Skin of body (tissue), 1 donor: ENCODE measurements at regions not wholly inside any gene's neighbourhood (a gene's known extent, or its start where the extent isn't known, plus 50 kb on each side); places are given as distances from the start of the nearest gene placed in this dataset.

Source experiments
- DNase-seq: peaks from one replicate; lab custom pipeline; 2025; lab: John Stamatoyannopoulos, UW

GRCh38 chr2:196482119-196483065 is 157.1 kb upstream of the CCDC150 start:
- no peak for DNase-seq

DNA sequence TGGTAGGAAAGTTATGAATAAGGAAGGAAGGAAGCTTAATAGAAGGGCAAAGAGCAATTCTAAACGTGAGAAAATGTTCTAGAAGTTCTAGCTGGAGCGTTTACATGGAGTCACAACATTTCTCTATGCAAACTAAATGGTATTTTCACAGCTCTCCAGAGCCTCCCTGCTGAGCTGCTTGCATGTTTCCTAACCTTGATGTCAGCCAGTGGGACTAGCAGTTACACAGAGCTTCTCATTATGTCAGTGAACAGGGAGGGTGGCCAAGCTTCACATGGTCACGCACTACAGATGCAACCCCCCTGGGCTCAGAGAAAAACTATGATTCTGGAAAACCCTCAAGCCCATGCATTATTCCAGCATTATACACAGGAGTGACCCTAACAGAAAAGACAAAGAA is 153.4 kb upstream of the CCDC150 start:
- peak; percentile 33 for DNase-seq

GRCh38 chr2:196487417-196487816 is 152.1 kb upstream of the CCDC150 start:
- peak; percentile 67 for DNase-seq

GRCh38 chr2:196489371-196489770 is 150.1 kb upstream of the CCDC150 start:
- no peak for DNase-seq

DNA sequence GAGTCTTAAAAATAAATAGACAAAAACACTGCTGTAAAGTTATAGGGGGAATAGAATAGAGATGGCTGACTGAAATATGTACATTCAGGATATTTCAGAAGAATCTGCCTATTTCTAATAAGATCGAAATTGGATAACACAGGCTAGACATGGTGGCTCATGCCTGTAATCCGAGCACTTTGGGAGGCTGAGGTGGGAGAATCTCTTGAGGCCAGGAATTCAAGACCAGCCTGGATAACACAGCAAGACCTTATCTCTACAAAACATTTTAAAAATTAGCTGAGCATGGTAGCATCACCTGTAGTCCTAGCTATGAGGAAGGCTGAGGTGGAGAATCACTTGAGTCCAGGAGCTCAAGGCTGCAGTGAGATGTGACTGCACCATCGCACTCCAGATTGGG is 146.6 kb upstream of the CCDC150 start:
- DNase-seq, result no peak

DNA sequence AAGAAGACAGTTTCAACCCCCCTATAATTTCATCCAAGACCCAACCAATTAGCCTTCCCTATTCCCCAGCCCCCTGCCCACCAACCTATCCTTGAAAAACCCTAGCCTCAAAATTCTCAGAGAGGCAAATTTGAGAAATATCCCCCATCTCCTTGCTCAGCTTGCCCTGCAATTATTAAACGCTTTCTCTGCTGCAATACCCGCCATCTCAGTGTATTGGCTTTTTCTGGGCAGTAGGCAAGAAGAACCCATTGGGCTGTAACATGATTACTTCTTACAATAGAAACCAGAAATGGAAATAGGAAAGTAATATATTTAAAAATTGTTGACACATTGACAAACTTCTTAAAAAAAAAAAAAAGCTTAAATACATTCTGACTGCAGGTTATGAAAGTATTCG is 140.6 kb upstream of the CCDC150 start:
- DNase-seq, result no peak

DNA sequence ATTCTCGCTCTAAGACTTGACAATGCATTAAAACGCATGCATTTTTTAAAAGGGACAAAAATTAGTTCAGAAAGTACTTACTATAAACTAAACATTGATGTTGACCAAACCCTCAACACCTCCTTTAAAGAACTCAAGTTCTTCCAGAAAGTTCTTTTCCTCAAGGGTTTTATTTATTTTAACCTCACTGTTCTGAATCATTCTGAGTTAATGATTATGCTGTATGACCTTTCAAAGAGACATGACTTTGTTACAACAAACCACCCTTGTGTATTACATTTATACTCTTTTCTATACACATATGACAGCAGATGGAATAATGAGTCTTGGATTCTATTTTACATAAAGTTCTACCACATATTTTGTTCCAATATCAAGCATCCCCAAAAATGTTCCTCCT is 139.8 kb upstream of the CCDC150 start:
- DNase-seq, result no peak

DNA sequence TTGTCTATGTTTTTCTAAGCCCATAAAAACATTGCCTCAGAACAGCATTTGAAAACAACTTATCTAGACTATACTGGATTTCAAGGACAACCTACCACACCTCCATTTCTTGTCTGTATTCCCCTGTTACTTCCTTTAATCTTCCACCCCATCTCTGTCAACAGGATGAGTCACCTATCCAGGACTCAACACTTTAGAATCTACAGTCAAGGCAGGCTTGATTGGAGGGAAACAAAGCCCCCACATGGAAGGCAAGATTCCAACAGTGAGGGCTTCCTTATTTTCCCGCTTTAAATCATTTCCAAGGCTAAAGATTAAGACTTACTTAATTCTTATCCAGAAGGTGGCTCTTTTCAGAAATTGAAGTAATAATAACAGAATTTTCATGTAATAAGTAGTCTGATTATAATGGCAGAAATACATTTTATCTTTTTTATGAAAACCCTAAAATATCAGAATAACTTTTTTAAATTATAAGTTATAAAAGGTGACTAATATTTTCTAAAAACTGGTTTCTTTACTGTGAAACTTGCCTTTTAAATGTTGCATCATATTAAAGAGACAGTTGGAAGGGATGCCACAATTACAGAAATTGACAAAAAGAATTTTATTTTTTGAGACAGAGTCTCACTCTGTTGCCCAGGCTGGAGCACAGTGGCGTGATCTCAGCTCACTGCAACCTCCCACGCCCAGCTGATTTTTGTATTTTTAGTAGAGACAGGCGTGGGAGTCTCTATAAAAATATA is 138.7 kb upstream of the CCDC150 start:
- no peak for DNase-seq

DNA sequence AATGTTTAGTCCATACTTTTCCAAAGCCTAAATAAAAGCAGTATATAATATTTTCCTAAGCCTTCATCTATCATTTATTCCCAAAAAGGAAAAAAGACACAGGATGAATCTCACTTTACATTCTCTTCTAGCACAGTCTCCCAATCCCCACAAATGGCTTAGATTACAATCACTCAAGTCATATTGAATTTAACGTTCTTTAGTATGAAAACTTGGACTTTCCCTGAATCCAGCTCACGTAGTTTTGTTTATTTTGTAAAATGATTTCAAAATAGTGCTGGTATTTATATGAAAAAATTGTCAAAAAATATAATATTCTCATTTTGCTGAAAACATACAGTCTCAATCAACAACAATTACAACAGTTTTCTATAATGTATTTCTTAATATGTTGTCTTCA is 137.7 kb upstream of the CCDC150 start:
- DNase-seq, result no peak

- no peak for DNase-seq
These were observed 137.1 kb upstream of the CCDC150 start for GRCh38 chr2:196502386-196502785.

DNA sequence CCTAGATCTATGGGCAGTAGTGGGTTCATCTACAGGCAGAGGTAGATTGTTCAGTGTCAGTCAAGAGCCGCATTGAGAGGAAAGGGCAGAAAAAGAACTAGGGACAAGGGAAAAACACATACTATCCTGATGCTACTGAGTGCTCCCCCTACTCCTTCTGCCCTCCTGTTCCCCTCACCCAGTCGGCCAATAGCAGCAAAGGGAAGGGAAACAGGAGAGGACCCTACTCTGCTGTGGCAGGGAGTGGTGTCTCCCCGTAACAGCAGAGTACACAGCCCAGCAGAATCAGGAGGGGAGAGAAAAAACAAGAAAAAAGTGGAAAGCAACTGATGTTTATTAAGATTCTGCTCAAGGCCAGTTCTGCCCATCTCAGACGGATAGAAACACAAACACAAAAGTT is 136.1 kb upstream of the CCDC150 start:
- no peak for DNase-seq

GRCh38 chr2:196504788-196505187 is 134.7 kb upstream of the CCDC150 start:
- no peak for DNase-seq

DNA sequence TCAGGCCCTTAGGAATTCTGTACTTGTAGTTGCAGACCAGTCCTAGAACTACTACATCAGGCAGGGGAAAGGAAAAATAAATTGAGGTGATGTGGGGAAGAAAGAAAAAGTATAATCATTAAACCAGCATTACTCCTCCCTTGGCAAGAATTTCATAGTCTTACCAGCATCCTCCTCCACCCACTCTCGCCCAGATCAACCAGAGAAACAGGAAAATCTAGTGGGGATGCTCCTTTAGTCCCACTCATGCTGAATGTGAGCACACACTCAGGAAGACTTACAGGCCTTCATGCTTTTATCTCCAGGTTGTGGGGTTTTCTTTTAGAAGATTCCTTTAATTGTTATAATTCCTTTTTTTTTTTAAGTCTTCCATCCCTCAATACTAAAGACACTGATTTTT is 129.3 kb upstream of the CCDC150 start:
- DNase-seq, result no peak

DNA sequence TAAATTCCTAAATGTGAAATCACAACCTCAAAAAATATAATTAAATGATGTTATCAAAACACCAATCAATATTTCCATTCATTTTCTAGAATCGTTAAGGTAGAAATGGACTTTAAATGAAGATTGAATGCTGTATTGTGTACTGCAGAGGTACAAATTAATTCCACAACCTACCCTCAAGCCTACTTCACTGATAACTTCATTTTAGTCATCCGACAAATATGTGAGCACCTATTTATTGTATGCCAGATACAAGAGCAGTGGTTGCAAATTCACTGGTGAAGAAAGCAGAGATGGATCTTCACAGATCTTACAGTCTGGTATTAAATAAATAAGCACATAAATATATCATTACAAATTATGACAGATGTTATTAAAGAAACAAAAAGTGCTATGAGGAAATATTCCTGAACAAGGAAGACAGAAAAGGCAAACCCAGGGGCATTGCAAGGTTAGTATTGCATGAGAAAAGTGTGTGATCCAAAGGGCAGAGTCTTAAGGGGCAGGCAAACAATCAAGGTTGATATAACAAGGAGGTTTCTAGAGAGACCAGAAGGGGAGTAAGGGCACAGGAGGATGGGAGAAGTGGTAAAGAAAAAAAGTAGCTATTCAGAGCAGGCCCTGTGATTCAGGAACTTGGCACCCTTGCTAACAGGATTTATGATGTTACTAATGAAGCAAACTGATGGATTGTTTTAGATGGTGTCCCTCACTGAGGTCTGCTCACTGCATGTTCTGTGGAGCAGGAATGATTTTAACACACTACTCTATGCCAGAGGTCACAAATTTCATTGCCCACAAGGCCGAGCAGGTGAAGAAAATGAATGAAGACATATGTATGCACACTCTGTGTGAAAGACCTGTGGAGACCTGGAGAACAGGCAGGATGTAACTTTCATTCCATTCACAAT is 128.0 kb upstream of the CCDC150 start:
- no peak for DNase-seq

GRCh38 chr2:196513796-196514526 is 125.6 kb upstream of the CCDC150 start:
- DNase-seq, result no peak

- DNase-seq, result no peak
These were observed 124.9 kb upstream of the CCDC150 start for GRCh38 chr2:196514641-196515040.

GRCh38 chr2:196515051-196515450 is 124.5 kb upstream of the CCDC150 start:
- no peak for DNase-seq

GRCh38 chr2:196515608-196516007 is 123.9 kb upstream of the CCDC150 start:
- DNase-seq, result no peak

- DNase-seq, result no peak
These were observed 123.0 kb upstream of the CCDC150 start for GRCh38 chr2:196516564-196516963.

- DNase-seq, result no peak
These were observed 118.9 kb upstream of the CCDC150 start for GRCh38 chr2:196520605-196521004.
